Brain microvascular endothelial cell (primary cell): ENCODE measurements at regions not wholly inside any gene's neighbourhood (a gene's known extent, or its start where the extent isn't known, plus 50 kb on each side); places are given as distances from the start of the nearest gene placed in this dataset.

Experiments used
- DNase-seq: peaks from one replicate; pipeline ENCODE4 v3.0.0-alpha.2; 2020
- H3K27ac ChIP-seq: fragments of 250-450 bp; sonication (Bioruptor Pico); 2 replicates; pipeline ENCODE4 v1.5.1; 2020; ENCODE audit warnings: mild to moderate bottlenecking, moderate library complexity
- H3K27me3 ChIP-seq: fragments of 250-450 bp; sonication (Bioruptor Pico); replicated peaks from 2 replicates; pipeline ENCODE4 v1.5.1; 2020; ENCODE audit warnings: mild to moderate bottlenecking
- H3K36me3 ChIP-seq: fragments of 250-450 bp; sonication (Bioruptor Pico); replicated peaks from 2 replicates; pipeline ENCODE4 v1.5.1; 2020; ENCODE audit warnings: mild to moderate bottlenecking
- H3K4me3 ChIP-seq: 2 replicates; pipeline ENCODE4 v1.5.1; 2011; ENCODE audit warnings: low read depth, mild to moderate bottlenecking, control low read depth, low read length, moderate library complexity
- in situ Hi-C: cut with HindIII; loops from 2 replicates; pipeline ENCODE4 v1.10.0; 2017; ENCODE audit warnings: low sequenced_read_pairs, low pct_ligation_motif_present
- TF ChIP-seq, protein P1 (sequence below): IDR thresholded peaks from 2 replicates; pipeline ENCODE4 v1.5.1; 2011; ENCODE audit warnings: low read depth, mild to moderate bottlenecking, moderate library complexity, low read length, control low read depth, inconsistent platforms; ENCODE audit errors: missing control alignments

DNA sequence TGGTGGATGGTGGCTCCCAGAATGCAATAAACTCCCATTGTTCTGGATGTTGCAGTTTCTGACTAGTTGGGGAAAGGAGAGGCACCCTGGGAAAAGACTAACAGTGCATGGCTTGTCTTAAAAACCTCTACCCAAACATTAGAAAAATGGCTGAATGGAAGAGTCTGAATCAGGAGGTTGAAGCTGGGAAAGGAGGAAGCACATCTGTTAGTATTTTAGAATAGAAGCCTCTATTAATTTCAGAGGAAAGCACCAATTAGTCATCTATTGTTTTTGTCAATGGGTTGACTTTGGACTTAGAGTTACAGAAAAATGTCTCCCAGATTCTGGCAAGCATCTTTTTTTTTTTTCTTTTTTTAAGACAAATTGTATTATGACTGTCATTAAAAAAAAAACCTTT is 56.1 kb upstream of the ELMO1 start:
- TF ChIP-seq, protein P1, sequence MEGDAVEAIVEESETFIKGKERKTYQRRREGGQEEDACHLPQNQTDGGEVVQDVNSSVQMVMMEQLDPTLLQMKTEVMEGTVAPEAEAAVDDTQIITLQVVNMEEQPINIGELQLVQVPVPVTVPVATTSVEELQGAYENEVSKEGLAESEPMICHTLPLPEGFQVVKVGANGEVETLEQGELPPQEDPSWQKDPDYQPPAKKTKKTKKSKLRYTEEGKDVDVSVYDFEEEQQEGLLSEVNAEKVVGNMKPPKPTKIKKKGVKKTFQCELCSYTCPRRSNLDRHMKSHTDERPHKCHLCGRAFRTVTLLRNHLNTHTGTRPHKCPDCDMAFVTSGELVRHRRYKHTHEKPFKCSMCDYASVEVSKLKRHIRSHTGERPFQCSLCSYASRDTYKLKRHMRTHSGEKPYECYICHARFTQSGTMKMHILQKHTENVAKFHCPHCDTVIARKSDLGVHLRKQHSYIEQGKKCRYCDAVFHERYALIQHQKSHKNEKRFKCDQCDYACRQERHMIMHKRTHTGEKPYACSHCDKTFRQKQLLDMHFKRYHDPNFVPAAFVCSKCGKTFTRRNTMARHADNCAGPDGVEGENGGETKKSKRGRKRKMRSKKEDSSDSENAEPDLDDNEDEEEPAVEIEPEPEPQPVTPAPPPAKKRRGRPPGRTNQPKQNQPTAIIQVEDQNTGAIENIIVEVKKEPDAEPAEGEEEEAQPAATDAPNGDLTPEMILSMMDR: no peak
- Histone ChIP-seq H3K36me3 (no peaks in the 10 kb centered on the region), H3K27me3 (no peaks in the 10 kb centered on the region), H3K27ac (no peak overlapping the region), H3K4me3 (no peak overlapping the region)
- DNase-seq: no peak
- in situ Hi-C loops: no loop called here

DNA sequence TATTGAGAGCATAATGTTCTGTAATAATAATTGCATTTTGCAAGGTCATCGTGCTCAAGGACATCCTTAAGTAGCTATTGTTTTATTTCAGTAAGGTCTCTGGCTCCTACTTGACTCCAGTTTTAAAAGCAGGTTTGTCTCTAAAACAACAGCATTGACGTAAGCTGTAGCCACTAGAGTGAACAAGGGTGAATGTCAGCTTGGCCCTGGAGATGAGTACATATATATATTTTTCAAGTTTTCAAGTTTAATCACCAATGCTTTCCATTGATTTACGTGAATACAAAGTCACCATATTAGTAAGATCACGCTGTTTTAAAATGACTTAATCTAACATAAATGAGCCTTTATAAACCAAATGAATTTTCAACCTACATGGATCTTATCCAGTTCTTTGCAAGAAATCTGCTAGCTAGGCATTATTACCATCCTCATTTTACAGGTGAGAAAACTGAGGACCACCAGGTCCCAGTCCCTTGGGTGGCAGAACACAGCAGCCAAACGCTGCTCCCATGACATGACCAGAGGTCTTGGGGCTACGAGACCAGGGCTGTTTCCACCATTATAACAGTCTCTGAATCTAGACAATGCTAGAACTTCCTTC is 57.2 kb upstream of the ELMO1 start:
- TF ChIP-seq, protein P1: no peak
- DNase-seq: no peak
- no peaks in the 10 kb centered on the region for H3K36me3 ChIP-seq
- no peak overlapping the region for H3K27ac ChIP-seq
- in situ Hi-C loops: no loop called here
- H3K4me3 ChIP-seq: no peak overlapping the region
- no peaks in the 10 kb centered on the region for H3K27me3 ChIP-seq

DNA sequence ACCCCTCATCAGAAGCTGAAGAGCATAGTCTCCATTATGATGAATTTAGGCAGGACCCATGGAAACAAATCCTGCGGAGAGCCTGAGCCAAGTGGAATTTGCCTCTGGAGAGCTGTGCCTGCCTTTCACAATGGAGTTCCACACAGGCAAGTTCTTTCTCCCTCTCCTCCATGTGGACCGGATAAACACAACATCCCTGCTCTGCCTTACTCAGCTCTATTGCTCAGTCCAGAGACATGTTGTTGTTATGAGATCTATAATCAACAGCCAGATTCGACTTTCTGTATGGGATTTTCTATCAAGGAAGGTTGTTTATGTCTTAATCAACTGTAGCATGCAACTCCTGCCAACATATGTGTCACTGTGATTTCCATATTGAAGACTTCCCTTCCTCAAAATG is 59.5 kb upstream of the ELMO1 start:
- Histone ChIP-seq H3K27me3 (no peaks in the 10 kb centered on the region), H3K36me3 (no peaks in the 10 kb centered on the region), H3K27ac (no peak overlapping the region), H3K4me3 (no peak overlapping the region)
- TF ChIP-seq, protein P1: no peak
- no peak for DNase-seq
- in situ Hi-C loops: no loop called here

DNA sequence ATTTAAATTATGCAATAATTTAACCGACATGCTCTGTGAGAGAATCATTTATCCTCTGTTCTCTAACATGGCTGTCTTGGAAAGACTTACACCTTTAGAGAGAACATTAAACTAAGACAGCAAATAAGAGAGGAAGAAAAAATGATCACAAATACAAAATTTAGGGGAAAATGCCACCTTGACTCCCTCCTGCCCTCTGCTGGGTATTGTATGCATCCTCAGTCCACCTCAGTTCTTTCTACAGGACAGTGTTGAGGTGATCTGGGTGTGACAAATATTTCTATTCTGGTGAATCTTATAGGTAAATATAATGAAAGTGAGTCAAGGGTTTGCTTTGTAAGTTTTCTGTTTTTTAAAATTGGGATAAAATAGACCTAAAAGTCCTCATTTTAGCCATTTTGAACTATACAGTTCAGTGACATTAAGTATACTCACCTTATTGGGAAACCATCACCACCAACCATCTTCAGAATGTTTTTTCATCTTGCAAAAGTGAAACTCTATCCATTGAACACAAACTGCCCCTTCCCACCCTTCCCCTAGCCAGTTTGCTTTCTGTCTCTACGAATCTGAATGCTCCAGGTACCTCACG is 61.5 kb upstream of the ELMO1 start:
- TF ChIP-seq, protein P1: peak; percentile 29
- in situ Hi-C loops: no loop called here
- Histone ChIP-seq H3K4me3 (no peak overlapping the region), H3K27me3 (no peaks in the 10 kb centered on the region), H3K36me3 (no peaks in the 10 kb centered on the region), H3K27ac (no peak overlapping the region)
- DNase-seq: no peak

DNA sequence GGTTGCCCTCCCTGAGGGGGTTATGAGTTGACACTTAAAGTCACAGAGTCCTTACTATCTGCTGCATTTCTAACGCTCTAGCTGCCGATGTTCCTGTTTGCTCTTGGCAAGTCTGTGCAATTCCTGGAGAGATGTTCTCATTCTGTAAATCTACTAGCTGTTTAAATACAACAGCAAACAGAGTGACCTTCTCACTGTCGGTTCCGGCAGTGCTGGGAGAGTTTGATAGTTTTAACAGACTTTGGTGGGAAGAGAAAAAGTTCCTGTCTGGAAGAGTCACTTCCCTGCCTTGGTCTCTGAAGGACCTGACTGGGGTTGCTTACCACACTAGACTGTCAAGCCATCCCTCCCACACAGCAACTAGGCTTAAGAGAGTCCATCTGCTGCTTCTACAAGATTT is 63.3 kb upstream of the ELMO1 start:
- in situ Hi-C loops: no loop called here
- H3K36me3 ChIP-seq: no peaks in the 10 kb centered on the region
- TF ChIP-seq, protein P1: no peak
- H3K27ac ChIP-seq: no peak overlapping the region
- H3K4me3 ChIP-seq: no peak overlapping the region
- H3K27me3 ChIP-seq: no peaks in the 10 kb centered on the region
- DNase-seq: no peak

DNA sequence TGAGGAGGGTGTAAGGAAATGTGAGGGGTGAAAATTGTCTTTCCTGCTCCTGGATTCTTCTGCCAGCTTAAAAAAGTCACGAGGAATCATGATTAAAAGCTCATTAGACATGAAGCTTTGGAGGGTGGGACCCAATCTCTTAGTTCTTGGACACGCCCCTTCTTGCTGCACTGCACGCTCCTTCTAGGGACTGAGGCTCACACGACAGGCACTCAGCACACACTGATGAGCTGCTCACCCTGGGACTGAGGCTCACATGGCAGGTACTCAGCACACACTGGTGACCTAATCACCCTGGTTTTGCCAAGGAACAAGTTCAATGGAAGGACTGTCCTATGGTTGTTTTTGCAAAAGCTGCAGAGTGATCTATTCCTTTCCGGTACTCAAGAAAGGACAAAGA is 65.8 kb upstream of the ELMO1 start:
- no peak for DNase-seq
- TF ChIP-seq, protein P1: no peak
- H3K36me3 ChIP-seq: no peaks in the 10 kb centered on the region
- in situ Hi-C loops: no loop called here
- no peaks in the 10 kb centered on the region for H3K27me3 ChIP-seq
- H3K27ac ChIP-seq: no peak overlapping the region
- no peak overlapping the region for H3K4me3 ChIP-seq
